HG02943 (cell line): ENCODE measurements at regions not wholly inside any gene's neighbourhood (a gene's known extent, or its start where the extent isn't known, plus 50 kb on each side); places are given as distances from the start of the nearest gene placed in this dataset.
"Not testable (repeated sequence)": the region's sequence is repeated elsewhere in the genome, so short reads cannot be mapped to it uniquely, and the experiment has no call there.

Source experiments
- ATAC-seq: cut with Tn5 transposase; IDR thresholded peaks from one replicate; pipeline ENCODE4 v1.9.1; 2021; ENCODE audit warnings: mild to moderate bottlenecking, low read depth, moderate library complexity; ENCODE audit not compliant: unreplicated experiment

GRCh38 chr2:765369-765768 lies 88.2 kb upstream of the TMEM18 start:
- ATAC-seq = no peak

- ATAC-seq = no peak
These were observed 86.7 kb upstream of the TMEM18 start for GRCh38 chr2:763766-764525.

- no peak for ATAC-seq
These were observed 85.4 kb upstream of the TMEM18 start for GRCh38 chr2:762646-763045.

DNA sequence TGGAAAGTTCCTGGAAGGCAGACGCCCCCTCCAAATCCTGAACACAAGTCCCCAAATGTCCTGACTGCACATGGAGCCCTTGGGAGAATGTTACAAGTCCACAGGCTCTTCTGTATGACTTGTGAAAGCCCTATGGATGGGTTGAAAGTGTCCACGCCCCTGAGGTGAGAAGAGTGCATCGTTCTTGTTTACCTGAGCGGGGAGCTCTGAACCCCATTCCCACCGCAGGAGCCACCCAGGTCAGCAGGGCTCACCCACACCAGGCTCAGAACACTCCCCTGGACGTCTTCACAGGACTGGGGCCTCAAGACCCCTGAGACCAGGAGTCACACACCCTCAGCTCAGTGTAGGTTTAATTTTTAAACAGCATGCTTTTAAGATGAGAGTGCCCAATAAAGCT lies 84.2 kb upstream of the TMEM18 start:
- ATAC-seq = no peak

- no peak for ATAC-seq
These were observed 82.8 kb upstream of the TMEM18 start for GRCh38 chr2:760001-760400.

DNA sequence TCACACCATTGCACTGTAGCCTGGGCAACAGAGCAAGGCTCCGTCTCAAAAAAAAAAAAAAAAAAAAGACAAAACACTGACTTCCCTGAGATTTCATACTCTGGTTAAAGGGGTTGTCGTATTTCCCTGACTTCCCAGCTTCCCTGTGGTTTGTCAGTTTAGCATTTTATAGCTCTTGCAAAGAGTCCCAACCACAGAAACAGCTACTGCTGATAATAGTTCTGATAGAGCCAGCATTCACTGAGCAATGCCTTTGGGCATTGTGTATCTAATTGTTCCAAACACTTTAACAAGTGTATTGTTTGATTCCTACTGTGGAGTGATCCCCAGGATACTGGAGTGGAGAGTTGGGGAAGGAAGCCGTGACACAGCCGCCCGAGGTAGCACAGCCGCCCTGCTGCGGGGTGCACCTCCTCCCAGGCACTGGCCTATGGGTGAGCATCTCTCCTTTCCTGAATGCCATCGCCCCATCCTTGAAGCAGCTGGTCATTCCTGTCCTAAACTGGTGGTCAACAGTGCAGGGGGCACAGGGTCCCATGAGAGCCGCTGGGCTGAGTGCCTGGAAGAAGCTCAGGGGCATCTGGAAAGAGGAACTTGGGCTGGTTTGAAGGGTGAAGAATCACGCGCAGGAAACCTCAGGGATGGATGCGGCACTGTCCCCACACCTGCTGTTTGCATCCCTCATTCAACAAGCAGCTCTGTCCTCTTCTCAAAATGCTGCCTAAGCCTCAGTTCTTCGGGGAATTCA lies 81.0 kb upstream of the TMEM18 start:
- ATAC-seq = no peak

GRCh38 chr2:753123-753522 lies 75.9 kb upstream of the TMEM18 start:
- ATAC-seq = no peak

GRCh38 chr2:751474-751873 lies 74.3 kb upstream of the TMEM18 start:
- no peak for ATAC-seq

DNA sequence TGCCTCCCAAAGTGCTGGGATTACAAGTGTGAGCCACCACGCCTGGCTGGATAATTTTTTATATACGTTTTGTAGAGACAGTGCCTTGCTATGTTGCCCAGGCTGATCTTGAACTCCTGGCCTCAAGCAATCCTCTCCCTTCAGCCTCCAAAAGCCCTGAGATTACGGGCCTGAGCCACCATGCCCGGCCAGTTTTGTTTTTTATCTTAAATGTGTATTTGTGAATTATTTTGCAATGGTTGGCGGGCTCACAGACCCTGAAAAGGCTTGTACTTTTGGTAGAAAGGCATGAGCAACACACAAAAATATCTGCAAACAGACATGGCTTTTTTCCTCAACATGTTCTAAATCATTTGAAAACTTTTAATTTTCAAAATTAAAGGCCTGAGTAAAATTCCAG lies 73.4 kb upstream of the TMEM18 start:
- ATAC-seq = no peak

- ATAC-seq = no peak
These were observed 70.7 kb upstream of the TMEM18 start for GRCh38 chr2:747762-748351.

DNA sequence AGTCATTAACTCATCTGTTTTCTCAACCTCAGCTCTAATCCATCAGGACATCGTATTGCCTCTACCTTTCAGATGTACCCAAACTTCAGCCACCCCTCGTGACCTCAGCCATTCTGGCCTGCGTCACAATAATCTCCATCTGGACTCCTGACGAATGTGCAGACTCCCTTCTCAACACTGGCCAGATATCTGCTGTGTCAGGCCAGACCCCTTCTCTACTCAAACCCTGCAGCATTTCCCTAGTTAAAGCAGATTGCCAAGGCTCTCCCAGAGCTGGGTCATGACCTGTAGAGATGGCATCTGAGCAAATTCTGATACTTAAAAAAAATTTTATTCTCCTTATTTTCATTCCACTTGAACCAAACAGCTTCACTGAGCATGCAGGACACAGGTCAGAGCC lies 69.5 kb upstream of the TMEM18 start:
- ATAC-seq = no peak

- ATAC-seq = no peak
These were observed 66.9 kb upstream of the TMEM18 start for GRCh38 chr2:744088-744487.

DNA sequence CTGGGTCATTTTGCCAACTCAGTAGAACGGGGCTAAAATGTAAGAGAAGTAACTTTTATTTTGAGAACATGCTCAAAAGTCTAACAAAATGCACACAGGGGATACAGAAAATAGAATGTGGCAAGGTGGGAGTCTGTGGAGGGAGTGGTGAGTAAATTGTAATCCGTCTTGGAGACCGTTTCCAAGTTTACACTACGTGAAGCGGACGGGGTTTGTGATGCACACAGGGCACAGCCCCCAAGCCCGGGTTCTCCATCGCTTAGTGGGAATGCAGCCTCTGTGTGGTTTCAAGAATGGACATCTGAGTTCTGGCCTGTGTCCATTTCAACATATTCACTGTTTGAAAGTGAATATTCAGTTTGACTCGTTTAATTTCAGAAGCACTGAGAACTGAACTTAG lies 65.0 kb upstream of the TMEM18 start:
- ATAC-seq = no peak

DNA sequence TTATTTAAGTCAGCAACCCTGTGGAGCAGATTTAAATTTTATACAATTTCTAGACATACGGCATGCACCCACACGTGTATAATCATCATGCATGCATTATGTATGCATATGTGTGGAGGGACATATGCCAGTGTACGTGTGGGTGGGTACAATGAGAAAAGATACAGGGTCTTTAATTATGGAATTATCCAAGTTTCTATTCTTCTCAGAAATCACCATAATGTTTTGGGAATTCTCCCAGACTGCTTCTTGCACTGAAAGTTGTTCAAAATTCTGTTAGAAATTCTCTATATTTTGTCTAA lies 63.9 kb upstream of the TMEM18 start:
- ATAC-seq = no peak

GRCh38 chr2:740322-741194 lies 63.4 kb upstream of the TMEM18 start:
- ATAC-seq = not testable (repeated sequence)

GRCh38 chr2:739864-740321 lies 62.7 kb upstream of the TMEM18 start:
- ATAC-seq = not testable (repeated sequence)

DNA sequence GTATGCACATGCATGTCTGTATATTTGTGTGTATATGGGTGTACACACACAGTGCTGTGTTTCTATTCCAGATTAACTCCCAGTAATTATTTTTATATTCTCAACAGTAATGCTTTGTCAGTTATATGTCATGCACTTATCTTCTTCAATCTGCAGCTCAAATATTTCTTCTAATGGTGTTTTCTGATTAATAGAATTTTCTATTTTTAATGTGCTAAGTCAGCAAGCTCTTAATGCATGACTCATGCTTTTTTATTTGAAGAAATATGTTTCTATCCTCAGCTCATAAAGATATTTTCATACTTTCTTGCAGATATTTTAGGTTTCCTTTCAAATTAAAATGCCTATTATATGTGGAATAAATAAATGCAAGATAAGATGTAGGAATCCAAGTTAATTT lies 59.7 kb upstream of the TMEM18 start:
- no peak for ATAC-seq

DNA sequence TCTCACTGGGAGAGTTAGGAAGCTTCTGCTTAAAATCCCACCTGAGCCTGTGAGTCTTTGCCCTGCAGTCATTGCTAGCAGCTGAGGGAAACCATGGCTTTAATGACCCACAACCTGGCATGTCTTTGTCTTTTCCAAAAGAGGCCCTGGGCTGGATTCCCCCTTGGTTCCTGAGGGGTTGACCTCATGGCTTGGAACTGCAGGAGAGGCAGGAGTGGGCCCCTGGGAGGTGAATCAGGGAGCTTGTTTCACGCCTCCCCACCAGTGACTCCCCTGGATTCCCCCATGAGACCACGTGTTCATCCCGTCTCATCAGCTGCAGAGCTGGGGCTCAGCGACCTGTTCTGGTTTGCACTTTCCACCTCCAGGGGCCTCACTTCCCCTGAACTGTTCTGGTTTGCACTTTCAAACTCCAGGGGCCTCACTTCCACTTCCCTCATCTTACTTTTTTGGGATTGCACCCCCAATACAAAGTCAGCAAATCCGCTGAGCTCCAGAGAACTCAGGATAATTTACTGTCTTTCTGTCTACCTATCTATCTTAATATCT lies 58.5 kb upstream of the TMEM18 start:
- no peak for ATAC-seq

DNA sequence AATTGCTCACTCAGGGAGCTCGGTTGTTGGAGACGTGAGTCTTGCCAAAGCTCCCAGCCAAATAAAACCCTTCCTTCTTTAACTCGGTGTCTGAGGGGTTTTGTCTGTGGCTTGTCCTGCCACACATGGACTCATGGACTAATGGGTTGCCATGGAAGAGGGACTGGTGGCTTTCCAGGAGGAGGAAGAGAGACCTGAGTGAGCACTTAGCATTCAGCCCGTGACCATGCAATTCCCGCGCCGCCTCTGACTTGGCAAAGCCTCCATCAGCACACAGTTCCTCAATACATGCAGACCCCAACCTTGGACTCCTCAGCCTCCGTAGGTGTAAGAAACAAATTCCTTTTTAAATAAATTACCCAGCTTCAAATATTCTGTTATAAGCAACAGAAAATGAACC lies 57.3 kb upstream of the TMEM18 start:
- no peak for ATAC-seq

DNA sequence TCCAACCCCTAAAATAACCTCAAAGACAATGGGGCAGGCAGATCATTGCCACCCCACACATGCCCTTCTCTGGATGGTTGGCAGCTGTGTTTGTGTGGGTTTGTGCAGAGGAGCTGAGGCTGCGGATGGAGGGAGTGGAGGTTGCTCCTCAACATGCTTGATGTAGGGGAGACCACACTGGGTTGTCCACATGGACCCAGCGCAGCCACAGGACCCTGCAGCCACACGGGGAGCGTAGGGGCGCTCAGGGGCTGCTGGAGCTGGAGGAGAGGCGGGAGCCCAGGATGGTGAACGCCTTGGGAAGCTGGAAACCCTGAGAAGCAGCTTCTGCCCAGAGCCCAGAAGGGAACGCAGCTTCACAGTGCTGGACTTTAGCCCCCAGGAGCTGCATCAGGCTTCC lies 56.3 kb upstream of the TMEM18 start:
- ATAC-seq = no peak

DNA sequence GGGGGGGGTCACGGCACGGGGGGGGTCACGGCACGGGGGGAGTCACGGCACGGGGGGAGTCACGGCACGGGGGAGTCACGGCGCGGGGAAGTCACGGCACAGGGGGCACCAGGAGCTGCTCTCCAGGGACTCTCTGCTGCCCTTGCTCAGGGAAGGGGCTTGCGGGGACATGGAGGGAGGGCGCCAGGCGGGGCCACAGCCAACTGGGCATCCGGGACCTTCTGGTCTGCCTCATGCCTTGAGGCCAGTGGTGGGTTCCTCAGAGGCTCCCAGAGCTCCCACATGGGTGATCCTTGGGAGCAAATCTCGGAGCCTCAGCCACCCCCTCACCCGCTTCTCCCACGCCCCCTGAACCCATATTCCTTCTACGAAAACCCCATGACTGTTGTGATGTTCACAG lies 55.8 kb upstream of the TMEM18 start:
- no peak for ATAC-seq
